GM19372 (cell line): ENCODE measurements at regions not wholly inside any gene's neighbourhood (a gene's known extent, or its start where the extent isn't known, plus 50 kb on each side); places are given as distances from the start of the nearest gene placed in this dataset.
"Not testable (repeated sequence)": the region's sequence is repeated elsewhere in the genome, so short reads cannot be mapped to it uniquely, and the experiment has no call there.

Experiments used
- ATAC-seq: cut with Tn5 transposase; IDR thresholded peaks from one replicate; pipeline ENCODE4 v1.9.1; 2021; ENCODE audit warnings: mild to moderate bottlenecking, low read depth, moderate library complexity; ENCODE audit not compliant: unreplicated experiment

DNA sequence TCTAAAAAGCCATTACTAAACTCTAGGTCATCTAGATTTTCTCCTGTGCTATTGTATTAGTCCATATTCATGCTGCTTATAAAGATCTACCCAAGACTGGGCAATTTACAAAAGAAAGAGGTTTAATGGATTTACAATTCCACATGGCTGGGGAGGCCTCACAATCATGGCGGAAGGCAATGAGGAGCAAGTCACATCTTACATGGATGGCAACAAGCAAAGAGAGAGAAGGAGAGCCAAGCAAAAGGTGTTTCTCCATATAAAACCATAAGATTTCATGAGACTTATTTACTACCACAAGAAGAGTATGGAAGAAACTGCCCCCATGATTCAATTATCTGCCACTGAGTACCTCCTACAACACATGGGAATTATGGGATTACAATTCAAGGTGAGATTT, 69.6 kb upstream of the CCDC6 start:
- not testable (repeated sequence) for ATAC-seq

DNA sequence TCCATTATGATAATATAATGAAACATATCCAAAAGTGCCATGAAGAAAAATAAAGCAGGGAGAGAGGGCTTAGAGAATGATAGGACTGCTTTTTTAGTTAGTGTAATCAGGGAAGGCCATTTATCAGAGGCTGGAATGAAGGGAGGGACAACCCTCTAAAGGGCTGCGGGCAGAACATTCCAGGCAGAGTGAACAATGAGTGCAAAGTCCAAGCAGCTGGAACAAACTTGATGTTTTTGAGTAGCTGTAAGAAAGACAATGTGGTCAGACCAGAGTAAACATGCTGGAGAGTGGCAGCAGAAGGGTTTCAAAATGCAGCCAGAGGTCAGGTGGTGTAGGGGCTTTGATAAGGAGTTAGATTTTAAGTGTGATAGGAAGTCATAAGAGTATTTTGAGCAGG, 65.6 kb upstream of the CCDC6 start:
- no peak for ATAC-seq

DNA sequence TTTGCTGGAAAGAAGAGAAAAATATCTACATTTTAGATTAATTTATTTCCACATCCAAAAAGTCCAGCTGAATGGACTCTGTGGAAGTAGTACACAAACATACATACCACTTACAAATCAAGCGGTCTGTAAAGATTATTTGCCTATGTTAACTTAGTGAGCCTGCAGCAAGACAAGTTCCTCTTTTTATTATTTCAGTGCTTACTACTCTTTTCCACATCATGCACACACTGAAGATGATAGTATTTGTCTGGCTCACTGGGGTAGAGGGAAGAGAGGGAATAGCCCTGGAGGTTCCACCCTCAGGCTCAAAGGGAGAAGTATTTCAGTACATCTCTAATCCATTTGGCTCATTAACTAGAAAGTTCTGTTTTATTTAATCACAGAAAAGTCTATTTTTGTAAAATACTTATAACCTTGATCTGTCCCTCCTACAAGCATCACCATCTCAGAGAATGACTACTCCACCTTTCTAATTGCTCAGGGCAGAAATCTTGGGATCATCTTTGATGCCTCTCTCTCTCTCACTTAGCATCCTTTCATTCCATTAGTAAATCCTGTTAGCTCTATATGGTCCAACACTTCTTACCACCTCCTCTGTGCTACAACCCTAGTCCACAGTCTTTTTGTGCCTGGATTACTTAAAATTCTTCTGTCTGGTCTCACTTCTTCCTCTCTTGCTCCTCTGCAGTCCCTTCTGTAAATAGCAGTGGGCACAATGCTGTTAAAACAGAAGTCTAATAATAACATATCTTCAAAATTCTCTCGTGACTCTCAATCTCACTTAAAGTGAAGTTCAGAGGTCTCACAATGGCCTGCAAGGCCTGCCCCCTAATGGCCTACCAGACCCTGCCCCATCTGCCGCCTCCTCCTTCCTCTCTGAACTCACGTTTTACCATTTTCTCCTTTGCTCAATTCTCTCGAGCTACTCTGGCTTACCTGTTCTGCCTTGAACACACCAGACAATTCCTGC, 64.3 kb upstream of the CCDC6 start:
- peak; percentile 59 for ATAC-seq

DNA sequence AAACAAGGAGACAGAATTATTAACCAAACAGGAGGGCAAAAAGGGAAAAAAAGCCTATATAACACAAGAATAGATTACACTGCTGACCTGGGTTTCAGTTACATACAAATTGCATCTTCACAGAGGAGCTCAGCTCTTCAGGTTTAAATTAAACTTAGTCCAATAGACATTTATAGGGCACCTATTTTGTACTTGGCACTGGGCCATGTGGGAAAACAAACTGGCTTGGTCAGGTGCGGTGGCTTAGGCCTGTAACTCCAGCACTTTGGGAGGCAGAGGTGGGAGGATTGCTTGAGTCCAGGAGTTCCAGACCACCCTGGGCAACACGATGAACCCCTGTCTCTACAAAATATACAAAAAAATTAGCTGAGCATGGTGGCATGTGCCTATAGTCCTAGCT, 62.3 kb upstream of the CCDC6 start:
- no peak for ATAC-seq

DNA sequence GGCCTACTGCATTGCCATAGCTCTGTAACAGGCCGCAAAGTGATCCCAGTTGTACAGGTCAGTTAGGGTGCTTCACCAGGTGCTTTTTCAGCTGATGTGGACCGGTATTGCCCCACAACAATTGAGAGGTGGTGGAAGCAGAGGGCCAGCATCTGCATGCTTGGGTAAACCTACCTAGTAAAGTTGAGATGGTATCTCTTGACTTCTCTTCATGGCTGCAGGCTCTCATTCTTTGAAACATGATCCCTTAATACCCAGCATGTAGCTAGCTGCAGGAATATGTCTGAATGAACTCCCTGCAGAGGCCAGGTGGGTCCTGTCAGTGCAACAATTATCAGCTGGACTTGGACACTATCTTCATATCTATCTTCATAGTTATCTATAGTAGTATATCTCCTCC, 60.7 kb upstream of the CCDC6 start:
- ATAC-seq = no peak

DNA sequence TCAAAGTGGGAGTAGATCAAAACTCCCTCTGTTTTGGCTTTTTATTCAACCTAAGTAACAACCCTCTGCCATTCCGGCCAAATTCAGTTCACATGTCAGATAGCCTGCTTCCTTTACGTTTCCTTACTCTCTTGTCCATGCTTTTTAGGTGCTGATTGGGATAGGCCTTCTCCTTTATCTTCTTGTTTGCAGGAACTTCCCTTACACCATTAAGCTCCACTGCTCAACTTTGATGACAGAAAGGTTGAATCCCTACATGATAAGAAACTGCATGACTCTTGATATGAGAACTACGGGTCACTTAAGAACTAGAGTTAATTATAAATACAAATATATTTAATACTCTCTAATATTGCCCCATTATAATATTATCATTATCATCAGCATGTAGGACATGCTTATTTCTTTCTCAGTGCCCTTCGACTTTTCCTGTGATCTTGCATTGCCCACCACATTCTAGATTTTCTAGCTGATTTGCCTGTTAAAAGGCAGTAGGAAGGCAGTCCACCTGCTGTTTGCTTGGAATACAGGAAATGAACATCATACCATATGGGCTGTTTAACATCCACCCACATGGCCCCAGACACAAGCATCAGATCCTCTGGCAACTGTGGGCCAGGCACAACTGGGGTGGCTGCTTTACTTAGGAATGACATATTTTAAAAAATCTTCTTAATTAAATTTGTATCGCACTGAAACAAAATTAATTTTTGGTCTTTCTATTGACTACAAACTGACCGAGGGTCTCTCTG, 59.7 kb upstream of the CCDC6 start:
- ATAC-seq = no peak

DNA sequence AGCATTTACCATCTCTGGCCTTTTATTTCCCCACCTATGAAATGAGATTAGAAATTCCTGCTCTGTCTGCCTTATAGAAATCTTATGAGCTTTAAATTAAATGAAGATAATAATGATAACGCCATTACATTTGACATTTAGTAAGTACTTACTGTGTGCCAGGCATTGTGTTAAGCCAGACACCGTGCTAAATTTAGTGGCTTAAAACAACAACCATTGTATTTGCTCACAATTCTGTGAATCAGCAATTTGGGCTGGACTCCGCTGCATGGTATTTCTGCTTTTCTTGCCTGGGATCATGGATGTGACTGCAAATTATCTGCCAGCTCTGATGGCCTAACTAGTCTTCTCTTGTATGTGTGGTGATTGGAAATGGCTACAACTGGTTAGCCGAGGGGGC, 56.4 kb upstream of the CCDC6 start:
- no peak for ATAC-seq

DNA sequence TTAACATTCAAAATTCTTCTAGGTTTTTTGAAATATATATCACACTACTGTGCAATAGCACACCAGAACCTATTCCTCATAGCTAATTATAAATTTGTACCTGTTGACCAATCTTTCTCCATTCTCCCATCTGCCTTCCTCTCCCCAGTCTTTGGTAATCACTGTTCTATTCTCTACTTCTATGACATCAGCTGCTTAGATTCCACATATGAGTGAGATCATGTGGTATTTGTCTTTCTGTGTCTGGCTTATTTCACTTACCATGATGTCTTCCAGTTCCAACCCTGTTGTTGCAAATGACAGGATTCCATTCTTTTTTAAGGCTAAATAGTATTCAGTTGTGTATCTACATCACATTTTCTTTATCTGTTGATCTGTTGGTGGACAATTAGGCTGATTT, 54.4 kb upstream of the CCDC6 start:
- ATAC-seq = no peak

DNA sequence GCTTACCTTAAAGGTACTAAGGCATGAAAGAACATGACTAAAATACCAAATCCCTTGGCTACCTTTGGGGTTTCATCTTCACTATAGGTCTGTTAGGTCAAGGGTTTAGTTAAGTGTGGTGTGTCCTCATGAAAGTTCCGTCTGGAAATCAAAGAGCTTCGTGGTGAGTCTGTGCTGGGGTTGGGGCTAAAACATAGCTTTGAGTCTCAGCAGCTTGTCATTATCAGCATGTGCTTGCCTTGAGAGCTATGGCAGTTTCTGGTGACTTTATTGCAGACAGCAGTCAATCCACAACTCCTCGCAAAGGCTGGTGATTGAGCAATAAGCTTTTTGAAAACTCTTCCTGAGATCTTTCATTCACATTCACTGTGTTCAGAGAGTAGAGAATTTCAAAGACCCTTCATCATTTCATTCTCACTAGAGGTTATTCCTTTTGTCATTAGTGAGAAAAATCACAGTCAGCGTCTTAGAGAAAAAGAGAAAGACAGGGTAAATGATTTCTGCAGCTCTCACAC, 53.2 kb upstream of the CCDC6 start:
- ATAC-seq = no peak

DNA sequence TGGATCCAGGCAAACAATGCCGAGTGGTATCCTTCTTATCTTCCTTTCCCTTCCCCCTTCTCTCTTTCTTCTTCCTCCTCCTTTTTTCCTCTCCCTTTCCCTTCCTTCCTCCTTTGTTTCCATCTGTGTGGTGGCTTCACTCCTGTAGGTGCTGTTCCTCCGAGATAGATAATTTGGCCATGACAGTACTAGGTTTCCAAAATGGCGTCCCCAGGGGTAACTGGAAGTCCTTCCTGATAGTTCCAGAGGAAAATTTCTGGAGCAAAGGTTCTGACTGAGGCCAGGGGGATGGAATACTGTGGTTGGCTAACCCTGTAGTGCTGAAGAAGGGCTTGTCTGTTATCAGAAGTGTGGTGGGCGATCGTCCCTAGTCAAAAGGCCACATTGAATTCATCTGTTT, 52.5 kb upstream of the CCDC6 start:
- ATAC-seq = no peak

DNA sequence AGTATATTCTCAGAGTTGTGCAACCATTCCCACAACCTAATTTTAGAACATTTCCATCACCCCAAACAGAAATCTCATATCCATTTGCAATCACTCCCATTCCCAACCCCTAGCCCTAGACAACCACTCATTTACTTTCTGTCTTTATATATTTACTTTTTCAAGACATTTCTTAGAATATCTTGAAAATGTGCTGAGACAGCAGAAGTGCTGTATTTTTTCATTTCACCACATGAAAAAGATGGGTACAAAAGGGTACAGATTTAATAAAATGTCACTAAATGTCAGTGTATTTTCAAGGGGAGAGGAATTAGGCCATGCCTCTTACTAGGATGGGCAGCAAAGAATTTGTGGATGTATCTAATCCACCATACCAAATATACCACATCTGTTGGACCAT, 51.6 kb upstream of the CCDC6 start:
- ATAC-seq = no peak
